ENCODE measurements at regions not wholly inside any gene's neighbourhood (a gene's known extent, or its start where the extent isn't known, plus 50 kb on each side); places are given as distances from the start of the nearest gene placed in this dataset.

DNA sequence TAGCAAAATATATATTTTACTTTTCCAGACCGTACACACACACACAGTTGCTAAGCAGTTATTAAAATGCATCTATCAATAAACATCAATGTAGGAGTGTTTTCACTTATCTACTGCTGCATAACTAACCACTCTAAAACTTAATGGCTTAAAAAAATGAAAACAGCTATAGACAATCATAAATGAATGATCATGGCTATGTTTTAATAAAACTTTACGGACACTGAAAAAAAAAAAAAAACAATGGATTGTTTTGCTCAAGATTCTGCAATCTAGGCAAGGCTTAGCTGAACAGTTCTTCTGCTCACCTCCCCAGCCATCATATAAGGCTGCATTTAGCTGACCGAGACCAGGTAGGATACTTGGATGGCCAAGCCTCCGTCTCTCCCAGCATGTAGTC lies 125.4 kb upstream of the CCDC28A start:
- TF ChIP-seq ISL1 (CRISPR knock-in tag; IDR thresholded peaks at IDR 0.05) (no peak), PPARA (CRISPR knock-in tag; IDR thresholded peaks at IDR 0.05; ENCODE audit: borderline replicate concordance) (no peak), SNAI2 (CRISPR knock-in tag; IDR thresholded peaks at IDR 0.05) (no peak), ZC3H10 (CRISPR knock-in tag; IDR thresholded peaks at IDR 0.05) (no peak), OSR1 (CRISPR knock-in tag; IDR thresholded peaks at IDR 0.05) (no peak), ZNF8 (CRISPR knock-in tag; IDR thresholded peaks at IDR 0.05) (no peak), TSHZ2 (CRISPR knock-in tag; IDR thresholded peaks at IDR 0.05) (no peak), TOX (CRISPR knock-in tag; IDR thresholded peaks at IDR 0.05; ENCODE audit: borderline replicate concordance) (no peak), CSDC2 (CRISPR knock-in tag; IDR thresholded peaks at IDR 0.05) (no peak)

DNA sequence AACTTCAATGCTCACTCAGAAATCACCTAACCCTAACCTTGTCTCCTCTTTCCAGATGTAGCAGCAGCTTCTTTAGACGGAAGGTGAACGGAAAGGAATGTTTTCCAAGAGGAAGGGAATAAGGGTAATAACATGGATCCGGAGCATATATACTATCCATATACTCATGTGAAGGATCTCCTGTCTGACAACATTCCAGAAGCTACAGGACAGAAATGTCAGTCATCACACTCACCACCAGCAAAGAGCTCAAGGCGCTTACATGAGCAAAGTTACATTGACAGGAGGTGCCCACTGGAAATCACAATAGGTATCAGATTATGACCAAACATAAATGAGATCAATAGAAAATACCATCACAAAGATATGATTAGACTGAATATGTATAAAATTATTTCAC lies 122.1 kb upstream of the CCDC28A start:
- no peak for ATAC-seq
- TF ChIP-seq TSHZ2 (CRISPR knock-in tag; IDR thresholded peaks at IDR 0.05) (no peak), OSR1 (CRISPR knock-in tag; IDR thresholded peaks at IDR 0.05) (no peak), ZNF8 (CRISPR knock-in tag; IDR thresholded peaks at IDR 0.05) (no peak), TCF4 (CRISPR knock-in tag; IDR thresholded peaks at IDR 0.05; ENCODE audit: borderline replicate concordance) (no peak), ZFP3 (CRISPR knock-in tag; IDR thresholded peaks at IDR 0.05) (no peak), PPARA (CRISPR knock-in tag; IDR thresholded peaks at IDR 0.05; ENCODE audit: borderline replicate concordance) (no peak)
- TF ChIP-seq, protein P1, sequence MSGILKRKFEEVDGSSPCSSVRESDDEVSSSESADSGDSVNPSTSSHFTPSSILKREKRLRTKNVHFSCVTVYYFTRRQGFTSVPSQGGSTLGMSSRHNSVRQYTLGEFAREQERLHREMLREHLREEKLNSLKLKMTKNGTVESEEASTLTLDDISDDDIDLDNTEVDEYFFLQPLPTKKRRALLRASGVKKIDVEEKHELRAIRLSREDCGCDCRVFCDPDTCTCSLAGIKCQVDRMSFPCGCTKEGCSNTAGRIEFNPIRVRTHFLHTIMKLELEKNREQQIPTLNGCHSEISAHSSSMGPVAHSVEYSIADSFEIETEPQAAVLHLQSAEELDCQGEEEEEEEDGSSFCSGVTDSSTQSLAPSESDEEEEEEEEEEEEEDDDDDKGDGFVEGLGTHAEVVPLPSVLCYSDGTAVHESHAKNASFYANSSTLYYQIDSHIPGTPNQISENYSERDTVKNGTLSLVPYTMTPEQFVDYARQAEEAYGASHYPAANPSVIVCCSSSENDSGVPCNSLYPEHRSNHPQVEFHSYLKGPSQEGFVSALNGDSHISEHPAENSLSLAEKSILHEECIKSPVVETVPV (CRISPR knock-in tag; IDR thresholded peaks at IDR 0.05) = no peak

More for the DNA sequence above, 125.4 kb upstream of the CCDC28A start:
- no peak for ATAC-seq

GRCh38 chr6:138652824-138653223 lies 120.7 kb upstream of the CCDC28A start:
- TF ChIP-seq BACH2 (CRISPR knock-in tag; IDR thresholded peaks at IDR 0.05; ENCODE audit: borderline replicate concordance) (no peak), TCF4 (CRISPR knock-in tag; IDR thresholded peaks at IDR 0.05; ENCODE audit: borderline replicate concordance) (no peak), CSDC2 (CRISPR knock-in tag; IDR thresholded peaks at IDR 0.05) (no peak)
- ATAC-seq = no peak

- no peak for TF ChIP-seq GLIS3 (CRISPR knock-in tag; IDR thresholded peaks at IDR 0.05)
- no peak for TF ChIP-seq CREB5 (CRISPR knock-in tag; IDR thresholded peaks at IDR 0.05; ENCODE audit: low read depth)
- TF ChIP-seq TCF4 (CRISPR knock-in tag; IDR thresholded peaks at IDR 0.05; ENCODE audit: borderline replicate concordance) = no peak
- no peak for TF ChIP-seq ZNF565 (CRISPR knock-in tag; conservative IDR thresholded peaks at IDR 0.05; ENCODE audit: low read depth)
- TF ChIP-seq ZC3H10 (CRISPR knock-in tag; IDR thresholded peaks at IDR 0.05) = no peak
- no peak for TF ChIP-seq ISL1 (CRISPR knock-in tag; IDR thresholded peaks at IDR 0.05)
- TF ChIP-seq ZFP3 (CRISPR knock-in tag; IDR thresholded peaks at IDR 0.05) = no peak
- TF ChIP-seq, protein P1 (CRISPR knock-in tag; IDR thresholded peaks at IDR 0.05) = no peak
- TF ChIP-seq RARB (CRISPR knock-in tag; IDR thresholded peaks at IDR 0.05) = no peak
- TF ChIP-seq BACH2 (CRISPR knock-in tag; IDR thresholded peaks at IDR 0.05; ENCODE audit: borderline replicate concordance) = no peak
- no peak for TF ChIP-seq CSDC2 (CRISPR knock-in tag; IDR thresholded peaks at IDR 0.05)
- TF ChIP-seq, protein P2, sequence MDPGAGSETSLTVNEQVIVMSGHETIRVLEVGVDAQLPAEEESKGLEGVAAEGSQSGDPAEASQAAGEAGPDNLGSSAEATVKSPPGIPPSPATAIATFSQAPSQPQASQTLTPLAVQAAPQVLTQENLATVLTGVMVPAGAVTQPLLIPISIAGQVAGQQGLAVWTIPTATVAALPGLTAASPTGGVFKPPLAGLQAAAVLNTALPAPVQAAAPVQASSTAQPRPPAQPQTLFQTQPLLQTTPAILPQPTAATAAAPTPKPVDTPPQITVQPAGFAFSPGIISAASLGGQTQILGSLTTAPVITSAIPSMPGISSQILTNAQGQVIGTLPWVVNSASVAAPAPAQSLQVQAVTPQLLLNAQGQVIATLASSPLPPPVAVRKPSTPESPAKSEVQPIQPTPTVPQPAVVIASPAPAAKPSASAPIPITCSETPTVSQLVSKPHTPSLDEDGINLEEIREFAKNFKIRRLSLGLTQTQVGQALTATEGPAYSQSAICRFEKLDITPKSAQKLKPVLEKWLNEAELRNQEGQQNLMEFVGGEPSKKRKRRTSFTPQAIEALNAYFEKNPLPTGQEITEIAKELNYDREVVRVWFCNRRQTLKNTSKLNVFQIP (CRISPR knock-in tag; IDR thresholded peaks at IDR 0.05; ENCODE audit: borderline replicate concordance, low read depth) = no peak
- no peak for TF ChIP-seq PATZ1 (CRISPR knock-in tag; IDR thresholded peaks at IDR 0.05; ENCODE audit: borderline replicate concordance)
- no peak for TF ChIP-seq ZNF70 (CRISPR knock-in tag; IDR thresholded peaks at IDR 0.05)
- no peak for ATAC-seq
Measured at GRCh38 chr6:138653435-138653834, 120.1 kb upstream of the CCDC28A start.
